HCT116 (cell line): ENCODE measurements at regions not wholly inside any gene's neighbourhood (a gene's known extent, or its start where the extent isn't known, plus 50 kb on each side); places are given as distances from the start of the nearest gene placed in this dataset.

Experiments used
- ATAC-seq: fragments of 200-7000 bp; cut with Tn5 transposase; 2 replicates; pipeline ENCODE4 v1.9.1; 2020; ENCODE audit warnings: mild to moderate bottlenecking, moderate library complexity
- BruUV-seq: library from RNA; stranded (reverse); fragments of 400-500 nt; replicated peaks from 2 replicates; lab custom pipeline; 2021; lab: Mats Ljungman, UMichigan
- CTCF ChIA-PET: fragments of 300-600 bp; sonication (Branson Sonifier 250); formaldehyde crosslinking; loops from one replicate; lab custom pipeline; 2021; ENCODE audit warnings: antibody characterized with exemption; lab: Charles Lee
- POLR2A ChIA-PET: fragments of 300-600, 350-600 bp; sonication (Branson Sonifier 250); formaldehyde crosslinking; loops from one replicate; lab custom pipeline; 2021; ENCODE audit warnings: antibody characterized with exemption; lab: Charles Lee
- RAD21 ChIA-PET, 2 experiments: fragments of 300-600 bp; sonication (Branson Sonifier 250); formaldehyde crosslinking; loops; one replicate each; lab custom pipeline; 2023; ENCODE audit warnings: low total read pairs in 2 of 2; ENCODE audit not compliant: uncharacterized antibody in 2 of 2, unreplicated experiment in 2 of 2, low non-redundant PET in 1 of 2; lab: Charles Lee
- DNase-seq: peaks from one replicate; pipeline ENCODE4 v3.0.0-alpha.2; 2010; ENCODE audit warnings: low read depth, low spot score
- H2AFZ ChIP-seq: fragments of 200-600 bp; shearing (Covaris generic), sonication (generic); 2 replicates; pipeline ENCODE4 v1.6.1; 2017; ENCODE audit warnings: low read depth, mixed run types, mixed read lengths, antibody characterized with exemption, low read length; ENCODE audit not compliant: poor library complexity, severe bottlenecking
- H3K27ac ChIP-seq: 2 replicates; pipeline ENCODE4 v1.5.1; 2012; ENCODE audit warnings: low read depth, low read length
- H3K27me3 ChIP-seq: fragments of 200-600 bp; sonication (generic); 2 replicates; pipeline ENCODE4 v1.6.1; 2016; ENCODE audit warnings: mixed run types, low read length, mixed read lengths; ENCODE audit not compliant: insufficient read depth
- H3K36me3 ChIP-seq, 2 experiments: fragments of 200-500 bp in 1 of 2; fragments of 200-600 bp in 1 of 2; sonication (Bioruptor generic) in 1 of 2; sonication (generic) in 1 of 2; 2 replicates each; pipeline versions ENCODE4 v1.5.1 to v1.6.1; 2014 to 2016; ENCODE audit warnings: low read length in 2 of 2, inconsistent platforms in 1 of 2, mixed read lengths in 1 of 2, mixed run types in 1 of 2; ENCODE audit not compliant: insufficient read depth in 2 of 2, control insufficient read depth in 1 of 2
- H3K4me1 ChIP-seq, 2 experiments: fragments of 200-600 bp in 1 of 2; sonication (generic) in 1 of 2; 2 replicates each; pipeline versions ENCODE4 v1.5.1 to v1.6.1; 2012 to 2017; ENCODE audit warnings: low read length in 2 of 2, inconsistent platforms in 1 of 2, mild to moderate bottlenecking in 1 of 2, mixed read lengths in 1 of 2, mixed run types in 1 of 2, moderate library complexity in 1 of 2; ENCODE audit not compliant: insufficient read depth in 2 of 2, control insufficient read depth in 1 of 2
- H3K4me2 ChIP-seq: fragments of 200-600 bp; sonication (generic); 2 replicates; pipeline ENCODE4 v1.6.1; 2017; ENCODE audit warnings: mixed run types, low read length, mixed read lengths
- H3K4me3 ChIP-seq, 2 experiments: fragments of 200-600 bp in 1 of 2; sonication (generic) in 1 of 2; replicated peaks in 1 of 2; 2 replicates each; pipeline ENCODE4 v1.5.1; 2011 to 2016; ENCODE audit warnings: low read length in 2 of 2, control low read depth in 1 of 2, low read depth in 1 of 2, mild to moderate bottlenecking in 1 of 2, mixed read lengths in 1 of 2, mixed run types in 1 of 2
- H3K79me2 ChIP-seq: fragments of 200-600 bp; sonication (generic); 2 replicates; pipeline ENCODE4 v1.6.1; 2017; ENCODE audit warnings: mild to moderate bottlenecking, mixed run types, low read length, moderate library complexity, mixed read lengths; ENCODE audit not compliant: insufficient read depth
- H3K9ac ChIP-seq: fragments of 200-600 bp; sonication (generic); 2 replicates; pipeline ENCODE4 v1.6.1; 2016; ENCODE audit warnings: low read length, mixed read lengths
- H3K9me2 ChIP-seq: fragments of 200-600 bp; sonication (generic), shearing (Covaris generic); 2 replicates; pipeline ENCODE4 v1.6.1; 2017; ENCODE audit warnings: mixed run types, mild to moderate bottlenecking, moderate library complexity; ENCODE audit not compliant: insufficient read depth
- H3K9me3 ChIP-seq, 2 experiments: fragments of 200-500 bp in 1 of 2; fragments of 200-600 bp in 1 of 2; sonication (Bioruptor generic) in 1 of 2; sonication (generic) in 1 of 2; 2 replicates each; pipeline ENCODE4 v1.6.1; 2014 to 2017; ENCODE audit warnings: low read length in 2 of 2, mixed read lengths in 2 of 2, inconsistent platforms in 1 of 2, low read depth in 1 of 2, mild to moderate bottlenecking in 1 of 2, mixed run types in 1 of 2, moderate library complexity in 1 of 2; ENCODE audit not compliant: control insufficient read depth in 1 of 2, insufficient read depth in 1 of 2
- H4K20me1 ChIP-seq: fragments of 200-600 bp; sonication (generic), shearing (Covaris generic); 2 replicates; pipeline ENCODE4 v1.6.1; 2017; ENCODE audit warnings: mixed run types, mild to moderate bottlenecking, moderate library complexity; ENCODE audit not compliant: insufficient read depth
- ATF3 ChIP-seq: IDR thresholded peaks from 2 replicates; pipeline ENCODE4 v1.6.1; 2012
- CBX3 ChIP-seq: IDR thresholded peaks from 2 replicates; pipeline ENCODE4 v1.6.1; 2012; ENCODE audit warnings: low read depth
- CEBPB ChIP-seq: IDR thresholded peaks from 2 replicates; pipeline ENCODE4 v1.6.1; 2012; ENCODE audit warnings: low read depth
- EZH2phosphoT487 ChIP-seq: fragments of 200-600 bp; IDR thresholded peaks from 2 replicates; pipeline ENCODE4 v1.6.1; 2018; ENCODE audit warnings: antibody characterized with exemption, borderline replicate concordance
- POLR2A ChIP-seq: IDR thresholded peaks from 2 replicates; pipeline ENCODE4 v1.7.0; 2011; ENCODE audit warnings: borderline replicate concordance; ENCODE audit not compliant: insufficient read depth, insufficient read length; ENCODE audit errors: extremely low read depth
- SIN3A ChIP-seq: IDR thresholded peaks from 2 replicates; pipeline ENCODE4 v1.6.1; 2012; ENCODE audit warnings: low read depth
- SP1 ChIP-seq: IDR thresholded peaks from 2 replicates; pipeline ENCODE4 v1.6.1; 2012; ENCODE audit warnings: low read depth
- SRF ChIP-seq: IDR thresholded peaks from 2 replicates; pipeline ENCODE4 v1.6.1; 2012; ENCODE audit warnings: low read depth
- YY1 ChIP-seq: IDR thresholded peaks from 2 replicates; pipeline ENCODE4 v1.6.1; 2011; ENCODE audit warnings: low read length, low read depth, moderate library complexity, mild to moderate bottlenecking; ENCODE audit not compliant: insufficient replicate concordance; ENCODE audit errors: extremely low read depth
- ZBTB33 ChIP-seq: IDR thresholded peaks from 2 replicates; pipeline ENCODE4 v1.6.1; 2011; ENCODE audit warnings: mild to moderate bottlenecking, low read length, moderate library complexity; ENCODE audit not compliant: insufficient replicate concordance; ENCODE audit errors: extremely low read depth
- ZFX ChIP-seq: fragments of 450-650 bp; IDR thresholded peaks from 2 replicates; pipeline ENCODE4 v1.6.1; 2017
- ZNF274 ChIP-seq: fragments of 200-500 bp; sonication (Bioruptor generic); IDR thresholded peaks from 2 replicates; pipeline ENCODE4 v1.6.1; 2014; ENCODE audit warnings: mild to moderate bottlenecking, low read depth, low read length, inconsistent platforms
- intact Hi-C: fragments of 100-400 bp; cut with micrococcal nuclease; formaldehyde crosslinking; loops from 2 replicates; pipeline ENCODE4 v1.10.0; 2022
- TF ChIP-seq, protein P1 (sequence below), 3 experiments: fragments of 200-600 bp in 1 of 3; sonication (generic) in 1 of 3; IDR thresholded peaks in 2 of 3; conservative IDR thresholded peaks in 1 of 3; 2 replicates each; pipeline ENCODE4 v1.5.1; 2012 to 2017; ENCODE audit warnings: low read depth in 2 of 3, low read length in 2 of 3, antibody characterized with exemption in 1 of 3, borderline replicate concordance in 1 of 3, control low read depth in 1 of 3, mild to moderate bottlenecking in 1 of 3, mixed read lengths in 1 of 3, mixed run types in 1 of 3, moderate library complexity in 1 of 3; ENCODE audit not compliant: insufficient read depth in 1 of 3
- TF ChIP-seq, protein P2 (sequence below): IDR thresholded peaks from 2 replicates; pipeline ENCODE4 v1.6.1; 2012

DNA sequence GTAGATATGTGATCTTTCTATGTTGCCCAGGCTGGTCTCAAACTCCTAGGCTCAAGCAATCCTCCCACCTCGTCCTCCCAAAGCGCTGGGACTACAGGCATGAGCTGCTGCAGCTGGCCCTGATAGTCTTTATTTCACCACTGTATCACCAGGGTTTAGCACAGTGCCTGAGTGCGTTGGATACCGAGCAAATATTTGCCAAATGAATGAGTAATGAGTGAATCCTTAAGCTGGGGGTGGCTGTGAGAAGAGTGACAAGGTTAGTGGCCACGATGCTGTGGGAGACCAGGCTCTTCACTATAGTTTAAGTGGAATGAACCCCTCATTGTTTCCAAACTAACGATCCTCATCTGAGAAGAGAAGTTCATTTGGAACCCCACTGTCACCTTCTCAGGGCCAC, 60.8 kb upstream of the FAM136A start:
- Histone ChIP-seq H3K4me3 (no peak overlapping the region), H3K79me2 (no peaks in the 10 kb centered on the region), H2AFZ (no peak overlapping the region), H3K9ac (no peak overlapping the region), H3K27me3 (no peaks in the 10 kb centered on the region), H3K4me1 (peaks cover 4 to 27% of the 10 kb centered on the region in 2 experiments), H3K9me3 (no peaks in the 10 kb centered on the region), H3K27ac (no peak overlapping the region), H4K20me1 (no peaks in the 10 kb centered on the region), H3K36me3 (no peaks in the 10 kb centered on the region), H3K9me2 (no peaks in the 10 kb centered on the region), H3K4me2 (no peak overlapping the region)
- RAD21 ChIA-PET = no interaction called here
- intact Hi-C loops = no loop called here
- TF ChIP-seq, protein P1, sequence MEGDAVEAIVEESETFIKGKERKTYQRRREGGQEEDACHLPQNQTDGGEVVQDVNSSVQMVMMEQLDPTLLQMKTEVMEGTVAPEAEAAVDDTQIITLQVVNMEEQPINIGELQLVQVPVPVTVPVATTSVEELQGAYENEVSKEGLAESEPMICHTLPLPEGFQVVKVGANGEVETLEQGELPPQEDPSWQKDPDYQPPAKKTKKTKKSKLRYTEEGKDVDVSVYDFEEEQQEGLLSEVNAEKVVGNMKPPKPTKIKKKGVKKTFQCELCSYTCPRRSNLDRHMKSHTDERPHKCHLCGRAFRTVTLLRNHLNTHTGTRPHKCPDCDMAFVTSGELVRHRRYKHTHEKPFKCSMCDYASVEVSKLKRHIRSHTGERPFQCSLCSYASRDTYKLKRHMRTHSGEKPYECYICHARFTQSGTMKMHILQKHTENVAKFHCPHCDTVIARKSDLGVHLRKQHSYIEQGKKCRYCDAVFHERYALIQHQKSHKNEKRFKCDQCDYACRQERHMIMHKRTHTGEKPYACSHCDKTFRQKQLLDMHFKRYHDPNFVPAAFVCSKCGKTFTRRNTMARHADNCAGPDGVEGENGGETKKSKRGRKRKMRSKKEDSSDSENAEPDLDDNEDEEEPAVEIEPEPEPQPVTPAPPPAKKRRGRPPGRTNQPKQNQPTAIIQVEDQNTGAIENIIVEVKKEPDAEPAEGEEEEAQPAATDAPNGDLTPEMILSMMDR (IDR thresholded peaks at IDR 0.05 in 2 of 3, conservative IDR thresholded peaks at IDR 0.05 in 1 of 3; ENCODE audit: borderline replicate concordance in 1 of 3, insufficient read depth in 1 of 3, low read depth in 2 of 3, low read length in 2 of 3) = no peak
- no peak for TF ChIP-seq POLR2A
- no peak for TF ChIP-seq CEBPB
- TF ChIP-seq ZNF274 = no peak
- TF ChIP-seq CBX3 = no peak
- TF ChIP-seq ZBTB33 = no peak
- TF ChIP-seq SRF = no peak
- no peak for TF ChIP-seq ZFX
- no peak for TF ChIP-seq SIN3A
- no peak for TF ChIP-seq SP1
- TF ChIP-seq YY1 = no peak
- no peak for TF ChIP-seq ATF3
- no peak for TF ChIP-seq EZH2phosphoT487
- TF ChIP-seq, protein P2, sequence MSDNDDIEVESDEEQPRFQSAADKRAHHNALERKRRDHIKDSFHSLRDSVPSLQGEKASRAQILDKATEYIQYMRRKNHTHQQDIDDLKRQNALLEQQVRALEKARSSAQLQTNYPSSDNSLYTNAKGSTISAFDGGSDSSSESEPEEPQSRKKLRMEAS = no peak
- DNase-seq = no peak
- no peak for ATAC-seq
- CTCF ChIA-PET = no interaction called here
- POLR2A ChIA-PET = no interaction called here
- BruUV-seq = no TSS peak
